GM21786 (cell line): ENCODE measurements at regions not wholly inside any gene's neighbourhood (a gene's known extent, or its start where the extent isn't known, plus 50 kb on each side); places are given as distances from the start of the nearest gene placed in this dataset.
A peak's percentile ranks its signal among the peaks of the same experiment; 100 is the strongest.
"Not testable (repeated sequence)": the region's sequence is repeated elsewhere in the genome, so short reads cannot be mapped to it uniquely, and the experiment has no call there.

Experiments
- ATAC-seq: cut with Tn5 transposase; IDR thresholded peaks from one replicate; pipeline ENCODE4 v1.9.1; 2021; ENCODE audit not compliant: unreplicated experiment

- ATAC-seq: no peak
Observed at GRCh38 chr12:127161466-127161865, 1105.5 kb upstream of the TMEM132C start.

GRCh38 chr12:127162307-127162706 lies 1104.7 kb upstream of the TMEM132C start:
- no peak for ATAC-seq

GRCh38 chr12:127162902-127163301 lies 1104.1 kb upstream of the TMEM132C start:
- peak; percentile 72 for ATAC-seq

- ATAC-seq: peak; percentile 39
Observed at GRCh38 chr12:127165567-127166392, 1101.2 kb upstream of the TMEM132C start.

DNA sequence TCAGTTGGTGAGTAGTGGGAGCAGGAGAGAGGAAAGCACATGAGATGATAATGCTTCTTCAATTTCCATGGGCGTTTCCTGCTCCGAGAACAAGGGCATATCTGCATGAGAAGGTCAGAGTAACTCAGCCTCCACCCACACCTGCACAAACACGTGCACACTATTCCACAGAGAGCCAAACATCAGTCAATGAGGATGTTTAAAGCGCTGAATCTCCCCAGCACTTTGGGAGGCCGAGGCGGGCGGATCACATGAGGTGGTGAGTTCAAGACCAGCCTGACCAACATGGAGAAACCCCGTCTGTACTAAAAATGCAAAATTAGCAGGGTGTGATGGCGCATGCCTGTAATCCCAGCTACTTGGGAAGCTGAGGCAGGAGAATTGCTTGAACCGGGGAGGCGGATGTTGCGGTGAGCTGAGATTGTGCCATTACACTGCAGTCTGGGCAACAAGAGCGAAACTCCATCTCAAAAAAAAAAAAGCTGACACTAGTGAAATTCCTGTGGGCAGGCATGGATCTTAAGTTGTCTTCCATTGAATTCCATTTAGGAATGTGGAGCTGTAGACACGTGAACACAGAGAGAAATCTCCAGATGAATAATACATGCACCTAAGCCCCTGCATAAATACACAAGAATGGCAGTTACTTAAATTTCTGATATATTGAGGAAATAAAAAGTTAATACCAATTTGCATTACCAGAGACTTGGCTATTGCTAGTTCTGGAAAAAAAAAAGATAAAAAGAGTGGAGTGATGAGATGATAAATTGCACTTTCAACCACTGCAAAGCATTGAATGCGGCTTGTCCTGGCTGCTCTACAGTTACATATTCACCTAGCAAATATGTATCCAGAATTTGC lies 1097.4 kb upstream of the TMEM132C start:
- no peak for ATAC-seq

DNA sequence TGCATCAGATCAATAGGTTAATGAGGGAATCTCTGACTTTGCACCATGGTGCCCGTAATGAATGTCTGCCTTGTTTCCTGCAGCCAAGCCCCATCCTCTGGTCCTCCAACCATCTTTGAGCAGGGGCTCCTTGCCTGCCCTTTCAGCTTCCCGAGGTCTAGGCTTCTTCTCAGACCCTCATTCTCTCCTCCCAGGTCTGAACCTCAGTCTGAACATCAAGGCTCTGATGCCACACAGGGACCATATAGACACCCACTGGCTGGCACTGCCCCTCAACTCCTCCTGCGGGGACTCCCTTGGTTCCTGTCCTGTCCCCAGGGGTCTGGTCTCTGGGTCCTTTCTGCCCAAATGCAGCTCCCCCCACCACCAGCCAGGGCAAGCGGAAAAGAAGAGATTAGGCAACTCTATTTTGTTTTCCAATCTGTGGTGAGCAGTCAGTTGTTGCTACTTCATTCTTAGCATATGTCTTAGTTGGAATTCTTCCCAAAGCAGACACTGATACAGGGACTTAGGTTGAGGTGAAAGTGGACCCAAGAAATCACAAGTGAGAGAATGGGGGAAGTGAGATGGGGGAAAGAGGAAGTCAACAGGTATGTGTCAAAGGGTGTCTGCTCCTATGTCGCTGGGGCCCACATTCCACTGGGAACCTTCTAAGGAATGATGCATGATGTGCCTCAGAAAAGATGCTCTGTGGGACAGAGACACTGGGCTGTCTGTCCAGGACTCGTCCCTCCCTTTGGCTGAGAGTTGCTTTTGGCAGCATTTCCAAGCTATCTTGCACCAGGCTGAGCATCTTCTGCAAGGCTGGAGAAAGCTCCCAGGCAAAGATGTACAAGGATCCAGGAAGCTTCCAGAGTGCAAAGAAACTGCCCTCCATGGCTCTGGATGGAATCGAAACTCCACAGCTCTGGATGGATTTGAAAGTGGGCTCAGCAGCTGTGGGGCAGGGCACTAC lies 1096.5 kb upstream of the TMEM132C start:
- ATAC-seq: no peak

GRCh38 chr12:127172861-127173260 lies 1094.1 kb upstream of the TMEM132C start:
- no peak for ATAC-seq

DNA sequence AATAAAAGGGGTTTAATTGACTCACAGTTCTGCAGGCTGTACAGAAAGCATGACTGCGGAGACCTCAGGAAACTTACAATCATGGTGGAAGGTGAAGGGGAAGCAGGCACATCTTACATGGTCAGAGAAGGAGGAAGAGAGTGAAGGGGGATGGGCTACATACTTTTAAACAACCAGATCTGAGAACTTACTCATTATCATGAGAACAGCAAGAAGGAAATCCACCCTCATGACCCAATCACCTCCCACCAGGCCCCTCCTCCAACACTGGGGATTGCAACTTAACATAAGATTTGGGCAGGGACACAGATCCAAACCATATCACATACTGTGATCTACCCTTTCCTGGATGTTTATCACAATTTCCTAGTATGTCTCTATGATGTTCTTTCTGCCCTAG lies 1093.0 kb upstream of the TMEM132C start:
- ATAC-seq: not testable (repeated sequence)

DNA sequence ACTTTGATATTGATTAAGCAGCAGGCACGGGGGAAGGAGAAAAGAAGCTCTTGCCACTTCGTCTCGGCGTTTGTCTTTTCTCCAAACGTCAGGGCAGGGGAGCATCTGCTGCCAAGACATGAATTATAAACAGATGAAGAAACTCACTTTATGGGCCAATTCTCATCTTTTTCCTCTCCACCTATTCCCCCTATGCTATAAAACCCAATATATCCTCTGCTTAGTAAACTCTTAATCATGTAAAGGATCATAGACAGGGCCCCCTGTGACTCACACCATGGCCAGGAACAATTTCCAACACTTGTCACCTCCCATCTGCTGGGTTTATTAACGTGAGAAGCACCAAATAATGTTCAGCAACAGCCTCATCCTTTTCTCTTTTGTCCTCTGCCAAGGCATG lies 1092.1 kb upstream of the TMEM132C start:
- ATAC-seq: no peak

- no peak for ATAC-seq
Observed at GRCh38 chr12:127175361-127175760, 1091.6 kb upstream of the TMEM132C start.

DNA sequence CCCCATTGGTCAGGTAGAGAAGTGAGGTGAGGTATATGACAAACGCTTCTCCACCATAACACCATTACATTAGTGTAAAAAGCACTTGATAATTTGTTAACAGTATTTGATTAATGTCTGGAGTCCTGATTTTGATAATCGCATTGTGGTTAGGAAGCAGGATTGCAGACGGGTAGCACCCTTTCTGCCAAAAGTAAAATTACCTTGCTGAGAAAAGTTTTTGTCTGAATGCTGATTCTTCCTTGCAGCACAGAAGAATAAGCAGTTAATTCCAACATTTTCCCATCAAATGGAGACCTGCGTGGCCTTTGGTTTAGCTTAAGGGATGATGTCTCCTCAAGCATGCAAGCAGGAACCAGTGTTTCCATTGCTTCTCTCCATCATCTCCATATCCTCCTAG lies 1090.2 kb upstream of the TMEM132C start:
- ATAC-seq: no peak

DNA sequence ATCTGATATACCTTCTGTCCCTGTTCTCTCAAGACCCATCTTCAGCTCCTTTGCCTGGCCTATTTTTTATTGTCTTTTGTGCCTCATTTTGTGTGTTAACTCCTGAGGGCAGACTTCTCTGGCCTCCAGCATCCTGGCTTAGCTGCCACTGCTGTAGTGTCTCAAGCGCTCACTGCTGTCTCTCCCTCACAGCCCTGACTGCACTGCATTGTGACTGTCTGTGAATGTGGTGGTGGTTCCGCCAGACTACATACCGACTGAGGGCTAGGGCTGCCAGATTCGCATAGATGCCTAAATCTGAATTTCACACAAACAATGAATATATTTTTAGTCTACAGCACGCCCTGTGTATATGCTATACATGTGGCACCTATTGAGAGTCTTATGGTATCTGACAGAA lies 1088.9 kb upstream of the TMEM132C start:
- ATAC-seq: no peak

GRCh38 chr12:127178463-127178862 lies 1088.5 kb upstream of the TMEM132C start:
- no peak for ATAC-seq

DNA sequence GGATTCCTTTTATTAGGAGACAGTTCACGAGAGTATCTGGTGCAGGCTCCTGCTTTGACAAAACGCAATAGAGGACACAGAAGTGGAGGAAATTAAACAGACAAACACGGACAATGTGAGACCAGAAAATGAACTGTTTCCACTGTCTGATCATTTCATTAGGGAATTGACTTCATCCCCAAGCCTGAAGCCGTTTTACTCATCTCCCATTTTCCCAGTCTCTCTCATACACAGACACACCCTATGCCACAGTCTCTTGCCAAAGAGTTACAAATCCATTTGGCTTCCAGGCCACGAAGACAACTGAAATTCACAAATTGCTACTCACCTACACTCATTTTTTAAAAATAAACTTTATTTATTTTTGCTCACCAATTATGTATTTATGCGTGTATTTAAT lies 1087.8 kb upstream of the TMEM132C start:
- ATAC-seq: no peak

- ATAC-seq: no peak
Observed at GRCh38 chr12:127182018-127182417, 1085.0 kb upstream of the TMEM132C start.

DNA sequence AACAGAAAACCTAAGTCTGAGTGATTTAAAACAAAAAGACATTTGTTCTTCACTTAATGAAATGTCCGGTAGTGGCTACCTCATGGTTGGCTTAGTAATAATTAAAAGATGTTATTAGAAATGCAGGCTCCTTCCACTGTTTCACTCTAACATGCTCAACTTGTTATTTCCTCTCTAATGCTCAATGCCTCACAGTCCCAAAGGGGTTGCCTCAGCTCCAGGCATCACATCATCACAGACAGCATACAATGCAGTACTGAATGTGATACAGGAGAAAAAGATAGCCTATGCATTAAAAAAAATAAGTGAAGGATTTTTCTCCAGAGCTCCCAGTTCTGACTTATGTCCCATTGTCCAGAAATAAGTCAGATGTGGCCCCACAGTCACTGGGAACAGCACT lies 1077.0 kb upstream of the TMEM132C start:
- ATAC-seq: no peak

DNA sequence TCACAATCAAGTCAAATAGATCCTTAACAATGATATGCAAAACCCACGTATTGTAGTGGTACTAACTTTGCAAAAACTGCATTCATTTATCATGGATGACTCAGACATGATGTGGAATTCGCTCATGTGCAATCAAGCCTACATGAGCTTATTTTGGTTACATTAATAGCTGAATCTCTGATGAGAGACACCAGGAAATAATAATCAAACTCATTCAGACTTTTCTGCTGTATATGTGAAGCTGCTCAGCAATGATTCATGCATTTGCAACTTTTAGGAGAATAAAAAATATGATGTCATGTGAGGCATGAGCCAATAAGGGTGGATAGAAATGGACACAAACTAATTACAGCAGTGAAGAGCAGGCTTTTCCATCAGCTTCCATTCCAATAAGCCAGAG lies 1075.8 kb upstream of the TMEM132C start:
- no peak for ATAC-seq

GRCh38 chr12:127192391-127192790 lies 1074.6 kb upstream of the TMEM132C start:
- no peak for ATAC-seq

DNA sequence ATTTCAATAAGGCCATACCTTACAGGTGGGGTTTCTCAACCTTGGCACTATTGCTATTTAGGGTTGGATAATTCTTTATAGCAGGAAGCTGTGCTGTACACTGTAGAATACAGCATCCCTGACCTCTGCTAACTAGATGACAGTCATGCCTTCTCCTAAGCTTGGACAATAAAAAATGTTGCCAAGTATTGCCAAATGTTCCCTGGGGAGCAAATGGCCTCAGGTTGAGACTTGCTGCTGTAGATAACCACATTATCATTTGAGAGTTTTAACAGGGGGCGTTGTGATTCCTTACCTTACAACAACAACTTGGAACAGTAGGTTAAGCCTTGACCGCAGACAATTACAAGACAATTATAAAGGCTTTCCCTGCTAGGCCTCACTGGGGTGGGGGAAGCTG lies 1073.6 kb upstream of the TMEM132C start:
- ATAC-seq: no peak

DNA sequence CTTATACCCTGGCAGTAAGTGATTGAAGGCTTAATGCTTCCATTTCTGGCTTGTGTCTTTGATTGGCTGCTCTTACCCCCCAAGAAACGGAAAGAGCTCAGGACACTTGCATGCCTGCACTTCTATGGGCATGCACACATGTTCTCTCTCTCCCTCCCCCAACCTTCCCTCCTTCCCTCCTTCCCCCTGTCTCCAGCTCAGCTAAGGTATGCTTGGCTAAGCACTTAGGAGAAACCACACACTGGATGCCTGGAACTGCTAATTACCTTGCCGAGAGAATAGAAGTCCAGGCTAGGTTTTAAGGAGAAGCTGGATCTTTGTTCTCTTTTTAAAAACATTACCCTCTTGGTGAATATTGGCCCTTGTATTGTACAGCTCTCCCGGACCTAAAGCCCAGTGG lies 1072.8 kb upstream of the TMEM132C start:
- no peak for ATAC-seq
